GM10248 (cell line): ENCODE measurements at regions not wholly inside any gene's neighbourhood (a gene's known extent, or its start where the extent isn't known, plus 50 kb on each side); places are given as distances from the start of the nearest gene placed in this dataset.

Source experiments
- CTCF ChIA-PET: fragments of 300-600 bp; sonication (Branson Sonifier 250); formaldehyde crosslinking; extraction: SDS; loops from one replicate; lab custom pipeline; 2021; ENCODE audit warnings: antibody characterized with exemption; lab: Yijun Ruan, JAX
- POLR2A ChIA-PET: fragments of 350-650 bp; sonication (Branson Sonifier 250); formaldehyde crosslinking; extraction: SDS; loops from one replicate; lab custom pipeline; 2020; ENCODE audit warnings: antibody characterized with exemption; lab: Yijun Ruan, JAX
- DNase-seq: peaks from one replicate; pipeline ENCODE4 v3.0.0; 2012; ENCODE audit errors: extremely low spot score
- CTCF ChIP-seq: IDR thresholded peaks from 2 replicates; pipeline ENCODE4 v1.5.1; 2012; ENCODE audit warnings: mild to moderate bottlenecking, low read depth; ENCODE audit errors: extremely low read depth, missing control alignments, control extremely low read depth

GRCh38 chr2:207395535-207396251, 134.1 kb upstream of the CREB1 start:
- no peak for TF ChIP-seq CTCF
- ChIA-PET POLR2A (no interaction called here), CTCF (interaction anchor here (1.1 kb wide), 1 partner anchor 25 kb away, joined by 3 read pairs; no protein-coding TSS in a partner anchor)
- no peak for DNase-seq

GRCh38 chr2:207397917-207398655, 131.7 kb upstream of the CREB1 start:
- ChIA-PET CTCF (interaction anchor here (1.0 to 1.3 kb wide), 4 partner anchors 9 to 34 kb away, joined by 3 to 4 read pairs (median 3); no protein-coding TSS in a partner anchor), POLR2A (no interaction called here)
- DNase-seq: no peak
- no peak for TF ChIP-seq CTCF

DNA sequence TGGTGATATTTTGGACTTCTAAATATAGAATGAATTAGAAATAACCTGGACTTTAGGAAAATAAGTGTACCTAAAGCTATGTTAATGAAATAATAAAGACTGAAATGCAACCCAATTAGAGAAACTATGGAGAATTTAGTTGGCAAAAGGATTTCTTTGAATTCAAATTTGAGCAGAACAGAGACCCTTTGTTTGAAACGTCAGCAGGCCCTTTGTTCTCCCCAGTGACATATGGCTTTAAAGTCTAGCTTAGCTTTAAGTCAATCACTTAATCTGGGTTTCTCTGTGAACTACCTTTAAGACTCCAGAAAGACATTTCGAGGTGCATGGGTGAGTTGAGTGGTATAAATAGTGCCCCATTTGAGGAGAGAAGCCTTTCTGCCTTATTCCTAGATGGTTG, 130.5 kb upstream of the CREB1 start:
- no peak for TF ChIP-seq CTCF
- ChIA-PET CTCF (interaction anchor here (1.0 to 1.3 kb wide), 3 partner anchors 8 to 33 kb away, joined by 3 read pairs; no protein-coding TSS in a partner anchor), POLR2A (no interaction called here)
- DNase-seq: no peak

GRCh38 chr2:207401338-207401737, 128.4 kb upstream of the CREB1 start:
- no peak for TF ChIP-seq CTCF
- no peak for DNase-seq

GRCh38 chr2:207403141-207403540, 126.6 kb upstream of the CREB1 start:
- CTCF ChIA-PET: interaction anchor here (1.0 to 1.3 kb wide), 3 partner anchors 10 to 421 kb away, joined by 3 to 6 read pairs (median 3); no protein-coding TSS in a partner anchor

More at GRCh38 chr2:207401338-207401737, 128.4 kb upstream of the CREB1 start:
- CTCF ChIA-PET: interaction anchor here (1.2 to 1.7 kb wide), 2 partner anchors 11 to 30 kb away, joined by 3 to 5 read pairs; no protein-coding TSS in a partner anchor
- POLR2A ChIA-PET: no interaction called here

More at GRCh38 chr2:207403141-207403540, 126.6 kb upstream of the CREB1 start:
- no peak for TF ChIP-seq CTCF
- POLR2A ChIA-PET: no interaction called here
- DNase-seq: no peak
